GM12878 (cell line): ENCODE measurements at regions not wholly inside any gene's neighbourhood (a gene's known extent, or its start where the extent isn't known, plus 50 kb on each side); places are given as distances from the start of the nearest gene placed in this dataset.

Experiments used
- E2F8 ChIP-seq: fragments of 450-650 bp; IDR thresholded peaks from 2 replicates; pipeline ENCODE4 v1.6.1; 2018; ENCODE audit warnings: mild to moderate bottlenecking, low read depth, moderate library complexity; ENCODE audit not compliant: partially characterized antibody
- RELB ChIP-seq: fragments of 450-650 bp; IDR thresholded peaks from 2 replicates; pipeline ENCODE4 v1.6.1; 2017; ENCODE audit warnings: low read depth, mild to moderate bottlenecking, moderate library complexity
- ZNF687 ChIP-seq: fragments of 450-650 bp; IDR thresholded peaks from 2 replicates; pipeline ENCODE4 v1.6.1; 2017; ENCODE audit warnings: mild to moderate bottlenecking, moderate library complexity

GRCh38 chr19:13623716-13624710, 117.7 kb upstream of the CACNA1A start (continued):
- TF ChIP-seq RELB (no peak), ZNF687 (no peak), E2F8 (no peak)
